ENCODE measurements at regions not wholly inside any gene's neighbourhood (a gene's known extent, or its start where the extent isn't known, plus 50 kb on each side); places are given as distances from the start of the nearest gene placed in this dataset.

GRCh38 chr2:217193431-217194340 is 333.8 kb upstream of the TNP1 start:
- DNase-seq (ENCODE audit: low spot score) = no peak

- no peak for DNase-seq (ENCODE audit: low spot score)
These were observed 332.5 kb upstream of the TNP1 start for GRCh38 chr2:217192366-217192765.

GRCh38 chr2:217189747-217190146 is 329.9 kb upstream of the TNP1 start:
- no peak for DNase-seq (ENCODE audit: low spot score)

- DNase-seq (ENCODE audit: low spot score) = no peak
These were observed 329.3 kb upstream of the TNP1 start for GRCh38 chr2:217189131-217189530.

GRCh38 chr2:217186668-217187159 is 326.9 kb upstream of the TNP1 start:
- no peak for DNase-seq (ENCODE audit: low spot score)

- no peak for DNase-seq (ENCODE audit: low spot score)
These were observed 326.3 kb upstream of the TNP1 start for GRCh38 chr2:217186152-217186551.

- DNase-seq (ENCODE audit: low spot score) = no peak
These were observed 325.6 kb upstream of the TNP1 start for GRCh38 chr2:217185265-217185995.

- no peak for DNase-seq (ENCODE audit: low spot score)
These were observed 324.4 kb upstream of the TNP1 start for GRCh38 chr2:217184242-217184641.

GRCh38 chr2:217183471-217183870 is 323.6 kb upstream of the TNP1 start:
- DNase-seq (ENCODE audit: low spot score) = no peak

GRCh38 chr2:217182926-217183325 is 323.1 kb upstream of the TNP1 start:
- no peak for DNase-seq (ENCODE audit: low spot score)

GRCh38 chr2:217181512-217181911 is 321.6 kb upstream of the TNP1 start:
- no peak for DNase-seq (ENCODE audit: low spot score)

- DNase-seq (ENCODE audit: low spot score) = no peak
These were observed 320.0 kb upstream of the TNP1 start for GRCh38 chr2:217179854-217180253.

- DNase-seq (ENCODE audit: low spot score) = no peak
These were observed 318.5 kb upstream of the TNP1 start for GRCh38 chr2:217178341-217178740.

- DNase-seq (ENCODE audit: low spot score) = no peak
These were observed 317.9 kb upstream of the TNP1 start for GRCh38 chr2:217177720-217178119.

GRCh38 chr2:217171874-217172273 is 312.0 kb upstream of the TNP1 start:
- no peak for DNase-seq (ENCODE audit: low spot score)

GRCh38 chr2:217168496-217168895 is 308.6 kb upstream of the TNP1 start:
- DNase-seq (ENCODE audit: low spot score) = no peak

GRCh38 chr2:217167531-217167930 is 307.7 kb upstream of the TNP1 start:
- no peak for DNase-seq (ENCODE audit: low spot score)

- DNase-seq (ENCODE audit: low spot score) = no peak
These were observed 306.5 kb upstream of the TNP1 start for GRCh38 chr2:217166241-217166850.

- DNase-seq (ENCODE audit: low spot score) = no peak
These were observed 305.7 kb upstream of the TNP1 start for GRCh38 chr2:217165547-217165946.

- no peak for DNase-seq (ENCODE audit: low spot score)
These were observed 304.1 kb upstream of the TNP1 start for GRCh38 chr2:217163987-217164386.

- DNase-seq (ENCODE audit: low spot score) = peak; percentile 43
These were observed 302.7 kb upstream of the TNP1 start for GRCh38 chr2:217162533-217162932.

All from AG08396 (cell line).